ENCODE measurements at regions not wholly inside any gene's neighbourhood (a gene's known extent, or its start where the extent isn't known, plus 50 kb on each side); places are given as distances from the start of the nearest gene placed in this dataset.

DNA sequence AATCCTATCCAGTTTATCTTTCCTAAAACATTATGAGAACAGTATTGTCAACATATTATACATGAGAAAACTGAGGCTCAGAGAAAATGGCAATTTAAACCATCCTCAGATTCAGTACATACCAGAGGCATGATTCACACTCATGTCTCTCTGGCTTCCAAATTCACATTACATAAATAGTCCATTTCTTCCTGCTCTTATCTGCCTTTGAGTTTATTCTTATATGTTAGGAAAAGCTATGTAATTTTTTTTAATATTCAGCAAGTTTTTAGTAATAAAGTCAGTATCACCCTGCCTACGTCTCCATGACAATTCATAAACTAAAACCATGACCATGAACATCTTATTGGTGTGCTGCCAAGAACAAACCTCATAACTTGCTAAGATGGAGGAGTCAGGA is 1260.2 kb upstream of the SORCS1 start:
- ATAC-seq (no peak), DNase-seq (ENCODE audit: missing footprints) (no peak)
- intact Hi-C loops (cut with DNase I) = no loop called here

- DNase-seq (ENCODE audit: missing footprints) = no peak
- intact Hi-C loops (cut with DNase I) = no loop called here
- no peak for ATAC-seq
Observed at GRCh38 chr10:108422286-108422685, 1257.8 kb upstream of the SORCS1 start.

- ATAC-seq = no peak
- intact Hi-C loops (cut with DNase I) = no loop called here
- no peak for DNase-seq (ENCODE audit: missing footprints)
Observed at GRCh38 chr10:108421266-108421665, 1256.8 kb upstream of the SORCS1 start.

GRCh38 chr10:108413954-108414353 is 1249.4 kb upstream of the SORCS1 start:
- ATAC-seq (no peak), DNase-seq (ENCODE audit: missing footprints) (no peak)
- intact Hi-C loops (cut with DNase I) = no loop called here

DNA sequence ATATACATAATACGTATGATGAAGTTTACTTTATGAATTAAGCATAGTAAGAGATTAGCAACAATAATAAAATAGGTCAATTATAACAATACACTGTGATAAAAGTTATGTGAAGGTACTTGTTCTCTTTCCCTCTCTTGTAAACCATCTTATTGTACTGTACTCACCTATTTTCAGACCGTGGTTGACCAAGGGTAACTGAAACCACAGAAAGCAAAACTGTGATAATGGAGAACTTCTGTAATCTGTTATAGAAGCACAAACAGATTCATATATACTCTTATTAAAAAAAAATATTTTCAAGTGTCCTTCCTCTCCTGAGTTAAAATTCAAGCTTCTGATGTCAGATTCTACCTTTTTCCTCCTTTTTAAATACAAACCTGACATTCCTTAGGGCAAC is 1247.8 kb upstream of the SORCS1 start:
- intact Hi-C loops (cut with DNase I) = no loop called here
- no peak for DNase-seq (ENCODE audit: missing footprints)
- no peak for ATAC-seq

- DNase-seq (ENCODE audit: missing footprints) (no peak), ATAC-seq (no peak)
- intact Hi-C loops (cut with DNase I) = no loop called here
Observed at GRCh38 chr10:108411894-108412293, 1247.4 kb upstream of the SORCS1 start.

DNA sequence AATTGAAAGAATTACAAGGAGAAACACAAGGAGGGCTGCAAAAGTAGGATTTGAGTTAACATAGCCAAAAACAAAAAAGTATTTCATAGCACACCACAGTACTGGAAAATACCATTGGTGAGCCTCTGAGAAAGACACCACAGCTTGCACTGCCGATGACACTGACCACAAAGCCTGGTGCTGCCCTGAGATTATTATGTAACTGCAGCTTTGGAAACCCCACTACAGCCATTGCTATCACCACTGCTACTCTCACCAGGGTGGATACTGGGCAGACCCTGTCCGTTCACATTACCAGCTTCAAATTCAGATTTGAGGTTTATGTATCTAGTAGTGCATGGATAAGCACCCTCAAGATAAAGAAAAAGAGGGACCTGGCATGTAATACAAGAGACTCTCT is 1246.7 kb upstream of the SORCS1 start:
- ATAC-seq (no peak), DNase-seq (ENCODE audit: missing footprints) (no peak)
- intact Hi-C loops (cut with DNase I) = no loop called here

GRCh38 chr10:108410236-108410635 is 1245.7 kb upstream of the SORCS1 start:
- intact Hi-C loops (cut with DNase I) = no loop called here
- no peak for ATAC-seq
- no peak for DNase-seq (ENCODE audit: missing footprints)

GRCh38 chr10:108409306-108409705 is 1244.8 kb upstream of the SORCS1 start:
- intact Hi-C loops (cut with DNase I) = no loop called here
- DNase-seq (ENCODE audit: missing footprints) (no peak), ATAC-seq (no peak)

DNA sequence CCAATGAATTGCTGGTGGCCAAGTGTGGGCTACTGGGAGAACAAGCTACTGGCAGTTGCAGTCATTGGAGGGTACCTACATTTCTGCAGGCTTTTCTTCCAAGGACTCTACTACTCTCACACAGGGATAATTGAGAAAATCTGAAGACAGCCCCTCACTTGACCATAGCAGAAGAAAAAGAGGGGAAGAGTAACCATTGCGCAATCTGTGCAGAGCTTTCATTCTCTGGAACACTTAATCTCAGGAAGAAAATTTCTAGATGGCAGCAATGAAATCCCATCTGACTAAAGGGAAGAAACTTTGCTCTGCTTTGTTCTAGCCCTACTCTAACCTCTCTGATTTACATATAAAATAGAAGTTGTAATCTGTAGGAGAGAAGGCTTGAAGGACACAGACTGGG is 1239.6 kb upstream of the SORCS1 start:
- intact Hi-C loops (cut with DNase I) = no loop called here
- no peak for DNase-seq (ENCODE audit: missing footprints)
- ATAC-seq = no peak

- intact Hi-C loops (cut with DNase I) = no loop called here
- ATAC-seq (no peak), DNase-seq (ENCODE audit: missing footprints) (no peak)
Observed at GRCh38 chr10:108399465-108399864, 1235.0 kb upstream of the SORCS1 start.

- ATAC-seq = no peak
- intact Hi-C loops (cut with DNase I) = no loop called here
- no peak for DNase-seq (ENCODE audit: missing footprints)
Observed at GRCh38 chr10:108393089-108393488, 1228.6 kb upstream of the SORCS1 start.

- no peak for ATAC-seq
- intact Hi-C loops (cut with DNase I) = no loop called here
- no peak for DNase-seq (ENCODE audit: missing footprints)
Observed at GRCh38 chr10:108392286-108392685, 1227.8 kb upstream of the SORCS1 start.

GRCh38 chr10:108388706-108389105 is 1224.2 kb upstream of the SORCS1 start:
- intact Hi-C loops (cut with DNase I) = no loop called here
- DNase-seq (ENCODE audit: missing footprints) (no peak), ATAC-seq (no peak)

- DNase-seq (ENCODE audit: missing footprints) = no peak
- intact Hi-C loops (cut with DNase I) = no loop called here
- no peak for ATAC-seq
Observed at GRCh38 chr10:108385963-108386362, 1221.5 kb upstream of the SORCS1 start.

DNA sequence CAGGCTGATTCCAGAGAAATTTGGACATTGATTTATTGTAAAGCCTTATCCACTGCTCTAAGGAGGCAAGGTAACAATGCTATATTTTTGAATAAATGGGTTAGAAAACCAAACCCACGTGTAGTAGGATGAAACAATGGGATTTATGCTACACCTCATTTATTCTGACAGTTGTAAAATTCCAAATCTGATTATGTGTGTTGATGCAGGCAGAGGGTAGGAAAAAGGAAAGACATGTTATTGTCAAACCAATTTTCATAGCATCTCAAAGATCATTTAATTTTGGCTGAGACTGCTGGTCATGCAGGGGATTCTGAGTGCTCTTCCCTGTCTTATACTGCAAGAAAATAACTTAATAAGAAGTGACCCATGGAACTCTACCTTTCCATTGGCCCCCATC is 1219.9 kb upstream of the SORCS1 start:
- intact Hi-C loops (cut with DNase I) = no loop called here
- ATAC-seq = no peak

GRCh38 chr10:108378779-108379178 is 1214.3 kb upstream of the SORCS1 start:
- DNase-seq (ENCODE audit: missing footprints) (no peak), ATAC-seq (no peak)
- intact Hi-C loops (cut with DNase I) = no loop called here

More for the DNA sequence above, 1219.9 kb upstream of the SORCS1 start:
- DNase-seq (ENCODE audit: missing footprints) = no peak

DNA sequence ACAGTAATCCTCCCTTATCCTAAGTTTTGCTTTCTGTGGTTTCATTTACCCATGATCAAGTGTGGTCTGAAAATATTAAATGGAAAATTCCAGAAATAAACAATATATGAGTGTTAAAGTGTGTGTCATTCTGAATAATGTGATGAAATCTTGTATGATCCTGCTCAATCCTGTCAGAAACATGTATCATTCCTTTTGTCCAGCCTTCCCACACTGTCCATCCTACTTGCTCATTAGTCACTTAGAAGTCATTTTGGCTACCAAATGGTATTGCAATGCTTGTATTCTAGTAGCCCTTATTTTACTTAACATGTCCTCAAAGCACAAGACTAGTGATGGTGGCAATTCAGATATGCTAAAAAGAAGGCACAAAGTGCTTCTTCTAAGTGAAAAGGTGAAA is 1211.2 kb upstream of the SORCS1 start:
- ATAC-seq = no peak
- no peak for DNase-seq (ENCODE audit: missing footprints)
- intact Hi-C loops (cut with DNase I) = no loop called here

DNA sequence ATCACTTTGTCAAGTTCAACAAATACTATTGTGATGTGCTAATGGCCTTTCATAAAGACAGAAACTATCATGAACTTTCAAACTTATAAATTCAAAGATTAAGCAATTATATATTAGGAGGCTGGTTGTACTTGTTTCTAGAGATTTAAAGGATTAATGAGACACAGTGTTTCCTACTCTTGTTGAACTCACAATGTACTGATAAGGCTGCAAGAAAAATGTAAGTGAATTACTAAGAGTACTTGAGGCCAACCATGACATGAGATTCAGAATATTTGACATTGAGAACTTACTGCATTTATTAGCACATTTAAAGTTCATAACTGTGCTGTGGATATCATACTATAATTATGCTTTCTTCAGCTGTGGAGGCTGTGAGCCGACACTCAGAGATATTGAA is 1210.5 kb upstream of the SORCS1 start:
- intact Hi-C loops (cut with DNase I) = no loop called here
- DNase-seq (ENCODE audit: missing footprints) (no peak), ATAC-seq (no peak)

DNA sequence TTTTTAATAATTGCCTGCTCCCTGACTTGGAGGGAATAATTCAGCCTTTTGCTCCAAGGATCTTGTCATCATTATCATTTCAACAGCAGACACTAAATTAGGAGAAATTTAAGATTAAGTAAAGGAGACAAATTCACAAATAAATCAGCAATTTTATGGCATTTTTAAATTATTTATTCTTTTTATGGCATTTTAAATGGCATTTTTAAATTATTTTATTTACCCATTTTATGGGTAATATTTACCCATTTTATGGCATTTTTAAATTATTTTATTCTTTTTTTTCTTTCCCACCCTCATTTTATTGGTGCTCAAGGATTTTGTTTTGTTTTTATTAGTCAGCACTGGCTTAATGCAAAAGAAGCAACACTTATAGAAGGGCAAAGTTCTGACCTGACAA is 1201.0 kb upstream of the SORCS1 start:
- no peak for ATAC-seq

GRCh38 chr10:108363576-108363975 is 1199.1 kb upstream of the SORCS1 start:
- DNase-seq (ENCODE audit: missing footprints) = no peak
- intact Hi-C loops (cut with DNase I) = no loop called here
- ATAC-seq = no peak

More for the DNA sequence above, 1201.0 kb upstream of the SORCS1 start:
- DNase-seq (ENCODE audit: missing footprints) = no peak
- intact Hi-C loops (cut with DNase I) = no loop called here

DNA sequence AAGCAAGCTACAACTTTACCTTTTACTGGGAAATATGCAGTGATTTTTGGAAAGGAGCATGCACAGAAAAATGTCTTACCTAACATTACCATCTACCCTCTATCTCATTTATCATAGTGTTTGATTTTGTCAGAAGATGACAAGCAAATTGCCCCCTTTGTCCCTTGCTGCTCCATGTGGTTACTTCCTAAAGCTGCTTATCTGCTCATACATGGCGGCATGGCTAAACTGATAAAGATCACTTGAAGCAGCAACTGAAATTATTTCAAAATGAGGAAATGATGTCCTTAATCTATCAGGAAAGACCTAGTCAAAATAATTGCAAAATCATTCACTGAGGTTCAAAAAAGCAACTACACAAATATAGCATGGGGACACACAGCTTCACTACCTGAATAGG is 1198.5 kb upstream of the SORCS1 start:
- DNase-seq (ENCODE audit: missing footprints) = no peak
- no peak for ATAC-seq
- intact Hi-C loops (cut with DNase I) = no loop called here

Measured in Right ventricle myocardium inferior (tissue), 1 donor.